Heart right ventricle (tissue), 16 donors: ENCODE measurements at regions not wholly inside any gene's neighbourhood (a gene's known extent, or its start where the extent isn't known, plus 50 kb on each side); places are given as distances from the start of the nearest gene placed in this dataset.

Source experiments
- ATAC-seq, 8 donors: fragments of 200-7000 bp; cut with Tn5 transposase; one replicate each; pipeline ENCODE4 v1.9.1; 2020; ENCODE audit warnings: mild to moderate bottlenecking in 8 of 8, moderate library complexity in 8 of 8, moderate number of reproducible peaks in 1 of 8
- DNase-seq, 2 donors: peaks; one replicate each; pipeline ENCODE4 v3.0.0-alpha.2; 2020
- H3K27ac ChIP-seq, 10 donors: fragments of 200-600 bp; sonication (generic) in 2 of 10; one replicate each; pipeline versions ENCODE4 v1.5.0 to v1.8.0; 2020 to 2022; ENCODE audit warnings: mild to moderate bottlenecking in 3 of 10
- H3K27me3 ChIP-seq, 7 donors: fragments of 200-600 bp; one replicate each; pipeline ENCODE4 v1.8.0; 2021 to 2022; ENCODE audit warnings: mild to moderate bottlenecking in 2 of 7
- H3K36me3 ChIP-seq, 9 donors: fragments of 200-600 bp; sonication (generic) in 1 of 9; one replicate each; pipeline versions ENCODE4 v1.5.0 to v1.8.0; 2020 to 2022; ENCODE audit warnings: mild to moderate bottlenecking in 2 of 9
- H3K4me1 ChIP-seq, 9 donors: fragments of 200-600 bp; sonication (generic) in 1 of 9; one replicate each; pipeline versions ENCODE4 v1.5.0 to v1.8.0; 2020 to 2022; ENCODE audit warnings: mild to moderate bottlenecking in 4 of 9
- H3K4me3 ChIP-seq, 10 donors: fragments of 200-600 bp; sonication (generic) in 2 of 10; one replicate each; pipeline versions ENCODE4 v1.5.0 to v1.8.0; 2020 to 2022; ENCODE audit warnings: mild to moderate bottlenecking in 7 of 10, moderate library complexity in 2 of 10
- H3K9me3 ChIP-seq, 11 donors: fragments of 200-600 bp in 10 of 11; sonication (generic) in 2 of 11; one replicate each; pipeline versions ENCODE4 v1.5.0 to v1.8.0; 2013 to 2022; ENCODE audit warnings: mild to moderate bottlenecking in 2 of 11, control low read depth in 1 of 11, moderate library complexity in 1 of 11
- WGBS, 2 donors: extraction: QIAGEN DNeasy Blood & Tissue Kit; methylation state at CpG; one replicate each; pipeline ENCODE4 v1.1.7; 2013; ENCODE audit warnings: inconsistent platforms in 1 of 2; 5-methylcytosine and 5-hydroxymethylcytosine counted together
- intact Hi-C, 10 donors: fragments of 100-400 bp; cut with DNase I; formaldehyde crosslinking; loops; one replicate each; pipeline versions ENCODE4 v1.11.1 to v1.14.2; 2022
- TF ChIP-seq, protein P1 (sequence below), 9 donors: fragments of 200-600 bp; sonication (generic) in 2 of 9; IDR thresholded peaks; one replicate each; pipeline versions ENCODE4 v1.5.0 to v1.8.0; 2021 to 2022; ENCODE audit warnings: antibody characterized with exemption in 9 of 9, mild to moderate bottlenecking in 5 of 9, moderate library complexity in 1 of 9
- donor health status: Arrhythmogenic right ventricular cardiomyopathy.
- donor health status: ischemic (EF 13 %, LVEDD 7.1; RV severe dilation, severe dysfunction).
- donor health status: healthy with polysubstance abuse.
- donor health status: DM: no; HTN: yes; CAD: no.
- donor health status: DM: no; HTN: no; CAD: no.
- donor health status: ischemic (EF 25% LVEDD 6.9; RV normal size, moderate dysfunction).
- donor health status: ischemic (EF 25% LVEDD 5.7; RV mildly dilated, moderate dysfunction).
- donor health status: healthy.
- donor health status: DM: yes; HTN: yes; CAD: no.
- donor health status: Ischemic cardiomyopathy.
- donor health status: ischemic (EF 35%, LVEDD 5.7; RV mildly dilated, moderate dysfunction).
- donor health status: nonischemic (EF 11% LVEDD 7.7; RV severe dilation, severe dysfunction).
- donor health status: DM: yes; HTN: yes; CAD: no.
- donor health status: PGD.
- donor health status: ischemic (EF 29% LVEDD 5.4; RV normal size, mild dysfunction).
- donor health status: nonischemic (EF 23%, LVEDD 6.1; RV moderate dilation, normal function).

GRCh38 chr10:90125456-90126255, 424.3 kb downstream of the KIF20B start:
- WGBS, 2 donors: 46 to 49% methylated on average over 7 of the region's 7 CpGs
- no peak for ATAC-seq
- intact Hi-C loops: no loop called here

DNA sequence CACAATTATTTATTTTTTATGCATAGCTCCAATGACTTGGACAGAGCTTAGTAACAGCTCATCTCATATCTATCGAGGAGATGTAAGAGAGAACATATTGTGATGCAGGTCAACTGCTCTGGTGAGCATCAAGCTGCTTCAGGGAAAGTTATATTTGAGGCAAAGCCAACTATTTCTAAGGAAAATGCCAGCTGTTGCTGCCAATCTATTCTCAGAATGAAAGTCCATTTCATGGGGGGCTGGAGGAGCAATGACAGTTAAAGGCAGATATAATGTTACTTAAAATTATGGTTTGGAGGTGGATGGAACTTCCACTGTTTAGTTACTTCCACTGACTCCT, 424.8 kb downstream of the KIF20B start:
- no peaks in the 10 kb centered on the region for H3K36me3 ChIP-seq
- H3K27ac ChIP-seq: no peak overlapping the region
- H3K27me3 ChIP-seq: no peaks in the 10 kb centered on the region
- H3K4me3 ChIP-seq: no peak overlapping the region
- peaks cover 0 to 10% (median 0%) of the 10 kb centered on the region in 9 donors for H3K4me1 ChIP-seq
- H3K9me3 ChIP-seq: peaks cover 0 to 10% (median 0%) of the 10 kb centered on the region in 11 donors
- intact Hi-C loops: no loop called here
- DNase-seq (no peak), ATAC-seq (no peak)
- 62 to 74% methylated on average over 1 of the region's 1 CpG for WGBS, 2 donors
- TF ChIP-seq, protein P1, sequence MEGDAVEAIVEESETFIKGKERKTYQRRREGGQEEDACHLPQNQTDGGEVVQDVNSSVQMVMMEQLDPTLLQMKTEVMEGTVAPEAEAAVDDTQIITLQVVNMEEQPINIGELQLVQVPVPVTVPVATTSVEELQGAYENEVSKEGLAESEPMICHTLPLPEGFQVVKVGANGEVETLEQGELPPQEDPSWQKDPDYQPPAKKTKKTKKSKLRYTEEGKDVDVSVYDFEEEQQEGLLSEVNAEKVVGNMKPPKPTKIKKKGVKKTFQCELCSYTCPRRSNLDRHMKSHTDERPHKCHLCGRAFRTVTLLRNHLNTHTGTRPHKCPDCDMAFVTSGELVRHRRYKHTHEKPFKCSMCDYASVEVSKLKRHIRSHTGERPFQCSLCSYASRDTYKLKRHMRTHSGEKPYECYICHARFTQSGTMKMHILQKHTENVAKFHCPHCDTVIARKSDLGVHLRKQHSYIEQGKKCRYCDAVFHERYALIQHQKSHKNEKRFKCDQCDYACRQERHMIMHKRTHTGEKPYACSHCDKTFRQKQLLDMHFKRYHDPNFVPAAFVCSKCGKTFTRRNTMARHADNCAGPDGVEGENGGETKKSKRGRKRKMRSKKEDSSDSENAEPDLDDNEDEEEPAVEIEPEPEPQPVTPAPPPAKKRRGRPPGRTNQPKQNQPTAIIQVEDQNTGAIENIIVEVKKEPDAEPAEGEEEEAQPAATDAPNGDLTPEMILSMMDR (IDR thresholded peaks at IDR 0.05): no peak

More at GRCh38 chr10:90125456-90126255, 424.3 kb downstream of the KIF20B start:
- TF ChIP-seq, protein P1 (IDR thresholded peaks at IDR 0.05): no peak
- H3K9me3 ChIP-seq: peaks cover 0 to 4% (median 0%) of the 10 kb centered on the region in 11 donors
- peaks cover 0 to 10% (median 0%) of the 10 kb centered on the region in 9 donors for H3K4me1 ChIP-seq
- no peak overlapping the region for H3K27ac ChIP-seq
- no peak overlapping the region for H3K4me3 ChIP-seq
- H3K27me3 ChIP-seq: no peaks in the 10 kb centered on the region
- no peak for DNase-seq
- no peaks in the 10 kb centered on the region for H3K36me3 ChIP-seq

DNA sequence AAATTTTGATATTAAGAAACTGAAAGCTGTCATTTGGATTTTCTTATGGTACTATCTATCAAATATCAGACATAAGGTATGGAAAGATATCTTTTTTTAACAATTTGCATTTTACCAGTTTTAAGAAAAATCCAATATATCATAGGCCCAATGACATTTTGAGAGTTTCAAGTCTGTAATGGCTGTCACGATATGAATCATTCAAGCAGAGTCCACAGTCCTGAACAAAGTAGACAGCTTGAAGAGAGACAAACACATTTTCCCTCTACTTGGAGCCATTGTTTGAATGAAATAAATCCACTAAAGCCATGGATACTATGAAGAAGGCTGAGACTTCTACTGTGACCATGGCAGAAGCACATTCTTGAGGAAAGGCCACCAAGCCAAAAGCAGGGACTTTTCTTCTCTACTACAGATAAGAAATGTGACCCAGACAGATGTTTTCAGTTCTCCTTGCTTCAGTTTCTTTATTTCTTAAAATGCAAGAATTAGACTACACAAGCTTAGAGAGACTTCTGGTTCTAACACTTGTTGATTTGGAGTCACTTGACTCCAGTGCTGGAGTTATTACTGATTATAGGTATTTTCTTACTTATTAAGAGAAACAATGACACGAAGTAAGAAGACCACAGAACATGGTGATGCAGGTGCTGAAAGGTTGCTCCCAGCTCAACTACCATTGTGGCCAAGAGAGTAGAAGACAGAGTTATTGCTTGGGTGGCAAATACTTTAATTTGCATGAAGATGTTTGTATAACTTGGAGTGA, 429.1 kb downstream of the KIF20B start:
- no peak for DNase-seq
- intact Hi-C loops: no loop called here
- no peak overlapping the region for H3K4me3 ChIP-seq

DNA sequence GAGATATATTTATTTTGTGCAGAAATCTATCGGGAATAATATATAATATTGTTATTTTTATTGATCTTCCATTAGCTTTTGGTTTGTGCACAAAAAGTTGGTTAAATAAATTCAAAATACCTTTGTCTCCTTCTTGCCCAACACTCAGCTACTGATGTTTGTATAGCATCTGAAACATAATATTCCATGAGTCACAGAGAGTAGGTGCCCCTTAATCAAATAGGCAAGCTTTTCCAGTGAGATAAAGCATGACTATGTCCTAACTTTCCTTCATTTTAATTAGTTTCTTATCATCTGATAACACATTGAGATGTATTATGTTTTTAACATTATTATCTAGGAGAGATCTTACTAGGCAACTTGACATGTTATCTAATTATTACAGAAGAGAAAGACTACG, 432.2 kb downstream of the KIF20B start:
- H3K4me3 ChIP-seq: no peak overlapping the region
- no peak overlapping the region for H3K27ac ChIP-seq
- no peak for DNase-seq
- WGBS, 2 donors: 59 to 86% methylated on average over 2 of the region's 2 CpGs
- no peak for ATAC-seq
- H3K4me1 ChIP-seq: no peaks in the 10 kb centered on the region
- H3K36me3 ChIP-seq: no peaks in the 10 kb centered on the region
- TF ChIP-seq, protein P1 (IDR thresholded peaks at IDR 0.05): no peak
- intact Hi-C loops: no loop called here
- peaks cover 4 to 76% (median 36%) of the 10 kb centered on the region in 11 donors for H3K9me3 ChIP-seq
- no peaks in the 10 kb centered on the region for H3K27me3 ChIP-seq

More for the DNA sequence above, 429.1 kb downstream of the KIF20B start:
- Histone ChIP-seq H3K36me3 (no peaks in the 10 kb centered on the region), H3K9me3 (peaks cover 0 to 45% (median 11%) of the 10 kb centered on the region in 11 donors), H3K4me1 (peaks cover 0 to 8% (median 0%) of the 10 kb centered on the region in 9 donors), H3K27me3 (no peaks in the 10 kb centered on the region), H3K27ac (no peak overlapping the region)
- no peak for ATAC-seq
- 83 to 84% methylated on average over 2 of the region's 2 CpGs for WGBS, 2 donors
- TF ChIP-seq, protein P1 (IDR thresholded peaks at IDR 0.05): no peak
